HG02610 (cell line): ENCODE measurements at regions not wholly inside any gene's neighbourhood (a gene's known extent, or its start where the extent isn't known, plus 50 kb on each side); places are given as distances from the start of the nearest gene placed in this dataset.
"Not testable (repeated sequence)": the region's sequence is repeated elsewhere in the genome, so short reads cannot be mapped to it uniquely, and the experiment has no call there.

Experiments
- ATAC-seq: cut with Tn5 transposase; IDR thresholded peaks from one replicate; pipeline ENCODE4 v1.9.1; 2021; ENCODE audit warnings: mild to moderate bottlenecking, moderate library complexity; ENCODE audit not compliant: unreplicated experiment

- ATAC-seq = no peak
Measured at GRCh38 chr7:69276011-69276729, 322.1 kb upstream of the AUTS2 start.

DNA sequence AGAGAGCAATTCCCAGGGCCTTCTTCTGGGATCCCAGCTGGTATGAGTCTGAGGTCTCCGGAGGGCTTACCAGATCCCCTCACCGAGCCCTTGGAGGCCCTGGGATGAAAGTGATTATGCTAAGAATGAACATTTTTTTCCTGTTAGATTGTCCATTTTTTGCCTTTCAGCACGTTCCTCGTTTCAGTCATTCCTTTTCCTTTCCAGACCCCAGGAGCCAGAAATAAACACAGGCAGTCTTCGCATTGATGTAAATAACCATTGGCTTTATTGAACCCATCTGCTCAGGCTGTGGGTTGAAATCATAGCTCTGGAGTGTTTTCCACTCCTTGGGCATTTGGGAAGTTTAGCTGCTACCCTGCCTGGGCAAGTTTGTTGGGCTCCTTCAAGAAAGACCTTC is 320.9 kb upstream of the AUTS2 start:
- no peak for ATAC-seq

- ATAC-seq = no peak
Measured at GRCh38 chr7:69282946-69283345, 315.3 kb upstream of the AUTS2 start.

DNA sequence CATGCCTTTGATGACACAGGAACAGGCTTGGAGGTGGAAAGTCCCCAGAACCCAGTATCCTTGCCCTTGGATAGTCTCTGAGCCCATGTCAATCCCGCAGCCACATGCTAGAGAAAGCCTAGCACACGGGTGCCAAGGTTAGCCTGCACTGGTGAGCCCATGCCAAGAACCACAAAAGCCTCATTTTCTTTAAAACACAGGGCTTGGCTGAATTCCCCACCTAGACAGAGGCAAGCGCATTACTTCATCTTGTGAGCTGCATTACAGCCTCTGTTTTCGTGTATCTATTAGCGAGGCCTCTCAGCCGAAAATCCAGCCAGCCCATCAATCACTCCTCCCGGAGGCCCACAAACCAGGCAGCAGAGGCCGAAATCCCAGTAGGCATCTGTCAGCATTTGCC is 314.9 kb upstream of the AUTS2 start:
- no peak for ATAC-seq

DNA sequence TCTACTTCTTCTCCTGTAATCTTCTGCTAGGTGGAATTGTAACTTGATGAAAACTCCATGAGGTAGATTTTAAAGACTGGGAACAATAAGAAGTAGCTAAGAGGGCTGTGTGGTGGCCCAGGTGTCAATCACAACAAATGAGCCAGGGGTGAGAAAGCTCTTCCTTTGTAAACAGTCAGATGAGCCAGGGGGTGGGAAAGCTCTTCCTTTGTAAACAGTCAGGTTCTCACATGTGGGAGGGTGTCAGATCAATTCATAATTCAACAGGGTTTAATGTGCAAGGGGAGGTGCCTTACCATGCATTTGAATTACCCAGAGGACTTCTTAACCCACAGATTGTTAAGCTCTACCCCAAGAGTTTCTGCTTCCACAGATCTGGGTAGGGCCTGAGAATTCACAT is 312.4 kb upstream of the AUTS2 start:
- no peak for ATAC-seq

- ATAC-seq = no peak
Measured at GRCh38 chr7:69295977-69296376, 302.3 kb upstream of the AUTS2 start.

DNA sequence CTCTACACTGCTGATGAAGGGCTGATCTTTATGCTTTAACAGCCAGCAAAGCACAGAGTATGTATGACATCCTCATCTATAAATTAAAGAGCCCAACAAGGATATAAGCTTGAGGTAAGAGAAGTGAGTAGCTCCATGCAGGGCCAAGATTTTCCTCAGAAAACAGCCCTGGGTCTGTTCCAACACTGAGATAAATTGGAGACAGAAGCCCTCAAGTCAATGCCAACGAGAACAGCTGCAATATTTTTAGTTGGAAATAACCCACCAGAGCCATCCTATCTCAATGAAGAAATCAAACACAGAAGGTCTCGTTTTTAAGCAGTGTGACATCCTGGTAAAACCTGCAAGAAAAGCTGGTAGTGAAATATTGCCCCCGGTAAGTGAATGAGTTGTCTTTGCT is 297.0 kb upstream of the AUTS2 start:
- ATAC-seq = no peak

DNA sequence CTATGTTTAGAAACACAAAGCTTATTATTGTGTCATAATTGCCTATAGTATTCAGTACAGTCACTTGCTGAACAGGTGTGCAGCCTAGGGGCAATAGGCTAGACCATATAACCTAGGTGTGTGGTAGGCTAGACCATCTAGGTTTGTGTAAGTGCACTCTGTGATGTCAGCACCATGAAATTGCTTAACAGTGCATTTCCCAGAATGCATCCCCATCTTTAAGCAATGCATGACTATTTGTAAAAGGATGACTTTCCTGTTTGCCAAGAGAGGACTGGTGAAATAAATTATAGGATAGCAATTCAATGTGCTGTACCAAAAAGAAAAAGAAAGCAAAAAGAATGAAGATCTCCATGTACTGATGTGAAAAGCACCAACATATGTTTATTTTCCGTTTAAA is 288.7 kb upstream of the AUTS2 start:
- ATAC-seq = no peak

- ATAC-seq = no peak
Measured at GRCh38 chr7:69311489-69311888, 286.8 kb upstream of the AUTS2 start.

- ATAC-seq = not testable (repeated sequence)
Measured at GRCh38 chr7:69313852-69314251, 284.4 kb upstream of the AUTS2 start.

DNA sequence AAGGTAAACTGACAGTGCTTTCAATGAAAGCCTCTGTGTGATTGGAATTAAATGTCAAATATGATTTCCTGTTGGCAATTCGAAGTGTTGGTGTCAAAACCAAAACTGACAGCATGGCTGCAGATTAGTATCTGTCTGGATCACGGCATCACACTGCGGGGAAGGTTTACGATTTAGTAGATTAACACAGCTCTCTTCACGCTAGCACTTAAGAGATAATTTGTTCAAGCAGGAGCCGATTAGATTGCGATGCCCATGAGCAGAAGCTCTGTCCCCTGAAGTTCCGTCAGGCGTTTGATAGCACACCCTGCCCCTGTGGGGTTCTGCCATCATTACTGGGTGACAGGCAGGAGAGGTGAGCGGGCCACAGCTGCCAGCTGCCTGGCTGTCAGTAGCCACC is 279.5 kb upstream of the AUTS2 start:
- no peak for ATAC-seq

GRCh38 chr7:69328516-69328915 is 269.8 kb upstream of the AUTS2 start:
- no peak for ATAC-seq

DNA sequence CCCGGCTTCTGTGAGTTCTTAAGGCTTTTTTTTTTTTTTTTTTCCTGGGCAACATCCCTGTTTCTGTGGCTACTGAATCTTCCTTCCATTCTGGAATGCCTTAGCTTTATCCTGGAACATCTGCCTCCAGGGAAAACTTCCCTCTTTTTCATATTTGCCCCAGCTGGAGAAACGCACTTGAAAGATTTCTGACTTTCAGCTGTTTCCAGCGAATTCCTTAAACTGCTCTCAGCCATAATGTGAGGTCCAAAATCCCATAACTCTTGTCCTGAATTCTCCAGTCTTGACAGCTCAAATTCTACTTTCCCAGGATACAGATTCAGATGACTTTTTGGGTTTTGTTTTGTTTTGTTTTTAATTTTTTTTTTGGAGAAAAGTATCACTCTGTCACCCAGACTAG is 263.6 kb upstream of the AUTS2 start:
- no peak for ATAC-seq

DNA sequence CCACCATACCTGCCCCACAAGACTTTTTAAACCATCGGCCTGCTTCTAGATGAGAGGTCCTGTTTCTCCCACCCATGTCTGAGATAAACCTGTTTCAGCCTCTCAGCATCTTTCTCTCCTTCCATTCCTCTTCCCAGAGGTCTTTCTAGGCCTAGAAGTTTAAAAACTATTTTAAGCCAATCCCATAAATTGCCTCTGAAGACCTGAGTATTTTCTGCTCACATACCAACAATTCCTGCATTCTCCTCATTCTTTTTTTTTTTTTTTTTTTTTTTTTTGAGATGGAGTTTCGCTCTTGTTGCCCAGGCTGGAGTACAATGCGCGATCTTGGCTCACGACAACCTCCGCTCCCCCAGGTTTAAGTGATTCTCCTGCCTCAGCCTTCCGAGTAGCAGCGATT is 262.9 kb upstream of the AUTS2 start:
- ATAC-seq = no peak

DNA sequence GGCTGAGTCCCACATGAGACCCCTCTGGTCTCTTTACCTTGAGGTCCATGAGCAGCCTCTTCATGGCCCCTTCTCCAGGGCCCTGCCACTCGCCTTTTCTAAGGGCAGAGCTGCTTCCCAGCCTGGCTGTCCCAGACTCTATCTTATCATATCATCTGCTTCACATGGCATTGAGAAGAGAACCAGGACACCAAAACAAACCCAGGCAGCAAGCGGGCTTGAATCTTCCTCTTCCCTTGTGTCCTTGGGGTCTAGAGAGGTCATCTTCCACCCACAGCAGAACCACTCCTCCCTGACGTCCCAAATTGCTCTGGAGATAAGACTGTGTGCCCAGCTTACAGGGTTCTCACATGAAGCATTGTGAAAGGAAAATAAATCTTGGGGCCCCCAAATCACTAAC is 261.3 kb upstream of the AUTS2 start:
- no peak for ATAC-seq

DNA sequence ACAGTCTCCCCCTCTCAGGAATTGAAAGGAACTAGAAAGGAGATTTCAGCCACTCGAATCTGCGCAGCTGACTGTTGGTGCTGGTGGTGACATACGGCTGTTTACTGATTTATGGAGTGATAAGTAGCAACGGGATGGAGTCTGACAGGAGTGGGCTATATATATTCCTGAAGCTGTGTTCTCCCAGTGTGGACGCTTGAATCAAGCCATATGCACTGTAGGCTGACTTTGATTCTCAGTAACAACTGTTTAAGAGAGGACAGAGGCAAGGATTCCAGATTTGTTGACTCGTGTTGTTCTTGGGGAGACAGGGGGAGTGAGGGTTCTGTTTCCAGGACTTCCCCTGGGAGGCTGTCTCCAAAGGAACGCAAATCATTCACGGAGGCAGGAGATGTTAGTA is 260.1 kb upstream of the AUTS2 start:
- ATAC-seq = no peak

DNA sequence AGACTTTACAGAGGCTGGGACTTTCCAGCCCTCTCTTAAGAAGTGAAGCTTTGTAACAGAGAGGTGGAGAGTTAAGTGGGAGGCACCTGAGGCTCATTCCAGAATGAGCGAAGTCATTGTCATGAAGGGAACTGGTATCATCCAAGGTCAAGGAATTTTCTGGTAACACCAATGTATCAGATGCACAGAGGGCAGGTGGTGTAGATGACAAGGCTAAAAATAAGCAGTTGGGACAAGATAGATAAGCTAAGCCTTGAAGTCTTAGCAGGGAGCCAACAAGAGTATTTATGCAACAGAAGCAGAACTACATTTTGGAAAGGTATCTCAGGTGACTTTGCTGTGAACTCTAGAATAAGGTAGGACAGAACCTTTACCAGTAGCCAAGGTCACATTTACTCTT is 257.0 kb upstream of the AUTS2 start:
- no peak for ATAC-seq

- no peak for ATAC-seq
Measured at GRCh38 chr7:69342154-69342884, 256.0 kb upstream of the AUTS2 start.

DNA sequence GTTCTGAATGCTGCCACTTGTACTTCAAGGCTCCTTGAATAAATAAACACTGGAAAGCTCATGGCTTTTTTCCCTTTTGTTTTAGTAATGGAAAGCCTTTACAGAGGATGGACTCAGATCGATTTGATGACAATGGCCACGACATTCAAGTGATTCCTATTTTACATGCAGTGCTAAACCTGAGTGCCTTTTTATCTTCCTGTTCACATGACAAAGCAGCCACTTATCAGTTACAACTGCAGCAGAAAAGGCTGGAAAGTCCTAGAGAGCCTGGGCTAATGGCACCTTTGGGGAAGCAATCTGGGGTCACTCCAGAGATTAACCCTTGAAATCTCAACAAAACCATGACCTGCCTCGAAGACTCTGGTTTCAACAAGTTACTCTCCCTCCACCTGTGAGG is 249.0 kb upstream of the AUTS2 start:
- ATAC-seq = no peak

GRCh38 chr7:69358163-69358821 is 240.0 kb upstream of the AUTS2 start:
- no peak for ATAC-seq

- ATAC-seq = no peak
Measured at GRCh38 chr7:69359003-69359700, 239.1 kb upstream of the AUTS2 start.

GRCh38 chr7:69360913-69361312 is 237.4 kb upstream of the AUTS2 start:
- no peak for ATAC-seq
